GM19395 (cell line): ENCODE measurements at regions not wholly inside any gene's neighbourhood (a gene's known extent, or its start where the extent isn't known, plus 50 kb on each side); places are given as distances from the start of the nearest gene placed in this dataset.

Experiments
- ATAC-seq: cut with Tn5 transposase; IDR thresholded peaks from one replicate; pipeline ENCODE4 v1.9.1; 2021; ENCODE audit warnings: mild to moderate bottlenecking, moderate library complexity; ENCODE audit not compliant: unreplicated experiment

GRCh38 chr5:101942321-101942882, 353.7 kb downstream of the SLCO4C1 start:
- ATAC-seq: peak; percentile 91

- ATAC-seq: no peak
These were observed 359.0 kb downstream of the SLCO4C1 start for GRCh38 chr5:101937041-101937440.

- no peak for ATAC-seq
These were observed 361.0 kb downstream of the SLCO4C1 start for GRCh38 chr5:101935086-101935485.

GRCh38 chr5:101932599-101932998, 363.5 kb downstream of the SLCO4C1 start:
- no peak for ATAC-seq

GRCh38 chr5:101929628-101930027, 366.5 kb downstream of the SLCO4C1 start:
- no peak for ATAC-seq

- no peak for ATAC-seq
These were observed 378.9 kb downstream of the SLCO4C1 start for GRCh38 chr5:101917166-101917565.

GRCh38 chr5:101915554-101915953, 380.5 kb downstream of the SLCO4C1 start:
- ATAC-seq: no peak

GRCh38 chr5:101904736-101905135, 391.3 kb downstream of the SLCO4C1 start:
- no peak for ATAC-seq

- no peak for ATAC-seq
These were observed 398.2 kb downstream of the SLCO4C1 start for GRCh38 chr5:101897914-101898313.

- ATAC-seq: no peak
These were observed 401.1 kb downstream of the SLCO4C1 start for GRCh38 chr5:101894985-101895384.

- no peak for ATAC-seq
These were observed 417.9 kb downstream of the SLCO4C1 start for GRCh38 chr5:101878190-101878589.

GRCh38 chr5:101877451-101877850, 418.6 kb downstream of the SLCO4C1 start:
- no peak for ATAC-seq

GRCh38 chr5:101866473-101866872, 429.6 kb downstream of the SLCO4C1 start:
- no peak for ATAC-seq

- no peak for ATAC-seq
These were observed 435.5 kb downstream of the SLCO4C1 start for GRCh38 chr5:101860563-101860962.

GRCh38 chr5:101860145-101860544, 435.9 kb downstream of the SLCO4C1 start:
- ATAC-seq: no peak

- ATAC-seq: no peak
These were observed 449.6 kb downstream of the SLCO4C1 start for GRCh38 chr5:101846496-101846895.

GRCh38 chr5:101843055-101843454, 453.0 kb downstream of the SLCO4C1 start:
- ATAC-seq: no peak

- ATAC-seq: no peak
These were observed 457.6 kb downstream of the SLCO4C1 start for GRCh38 chr5:101838435-101838834.

- no peak for ATAC-seq
These were observed 466.8 kb downstream of the SLCO4C1 start for GRCh38 chr5:101829255-101829654.

- ATAC-seq: no peak
These were observed 484.6 kb downstream of the SLCO4C1 start for GRCh38 chr5:101811466-101811865.

- ATAC-seq: no peak
These were observed 489.7 kb downstream of the SLCO4C1 start for GRCh38 chr5:101806410-101806809.

GRCh38 chr5:101796427-101796826, 499.7 kb downstream of the SLCO4C1 start:
- no peak for ATAC-seq

- no peak for ATAC-seq
These were observed 507.3 kb downstream of the SLCO4C1 start for GRCh38 chr5:101788797-101789196.
